ENCODE measurements at regions not wholly inside any gene's neighbourhood (a gene's known extent, or its start where the extent isn't known, plus 50 kb on each side); places are given as distances from the start of the nearest gene placed in this dataset.

- Histone ChIP-seq H3K79me2 (ENCODE audit: control insufficient read depth, insufficient read depth, low read length) (no peaks in the 10 kb centered on the region), H3K27me3 (ENCODE audit: control insufficient read depth, insufficient read depth, low read length) (no peaks in the 10 kb centered on the region), H3K4me2 (ENCODE audit: extremely low read depth, insufficient read depth, low read length) (no peak overlapping the region), H3K4me1 (ENCODE audit: control insufficient read depth, extremely low read depth, insufficient read depth, low read length) (no peaks in the 10 kb centered on the region), H3K9ac (ENCODE audit: insufficient read depth, low read length) (no peak overlapping the region), H2AFZ (ENCODE audit: low read length) (no peak overlapping the region), H3K36me3 (ENCODE audit: control insufficient read depth, insufficient read depth, low read length) (no peaks in the 10 kb centered on the region), H3K27ac (ENCODE audit: insufficient read depth, low read length) (no peak overlapping the region), H3K4me3 (replicated peaks in 1 of 4; ENCODE audit: control extremely low read depth in 1 of 4, insufficient read depth in 1 of 4, low read depth in 3 of 4, low read length in 4 of 4) (no peak overlapping the region), H4K20me1 (ENCODE audit: control insufficient read depth, extremely low read depth, insufficient read depth, low read length) (no peaks in the 10 kb centered on the region), H3K9me3 (ENCODE audit: control insufficient read depth, insufficient read depth, low read depth, low read length) (no peaks in the 10 kb centered on the region)
- peak; percentile 32 to 93 for DNase-seq (ENCODE audit: low read depth in 2 of 2)
- TF ChIP-seq EZH2 (IDR thresholded peaks at IDR 0.05; ENCODE audit: low read length, missing control alignments) (no peak), CTCF (conservative IDR thresholded peaks at IDR 0.05 in 1 of 2, IDR thresholded peaks at IDR 0.05 in 1 of 2; ENCODE audit: low read depth in 1 of 2, low read length in 2 of 2) (no peak)
Observed at GRCh38 chr9:13388157-13388556, 108.7 kb upstream of the MPDZ start.

GRCh38 chr9:13387734-13388067, 108.2 kb upstream of the MPDZ start:
- DNase-seq (ENCODE audit: low read depth in 2 of 2), result peak in 1 of 2 donors; percentile 60
- no peak for TF ChIP-seq CTCF (conservative IDR thresholded peaks at IDR 0.05 in 1 of 2, IDR thresholded peaks at IDR 0.05 in 1 of 2; ENCODE audit: low read depth in 1 of 2, low read length in 2 of 2)
- no peak for TF ChIP-seq EZH2 (IDR thresholded peaks at IDR 0.05; ENCODE audit: low read length, missing control alignments)
- no peaks in the 10 kb centered on the region for H4K20me1 ChIP-seq (ENCODE audit: control insufficient read depth, extremely low read depth, insufficient read depth, low read length)
- no peaks in the 10 kb centered on the region for H3K36me3 ChIP-seq (ENCODE audit: control insufficient read depth, insufficient read depth, low read length)
- no peak overlapping the region for H3K27ac ChIP-seq (ENCODE audit: insufficient read depth, low read length)
- H3K4me3 ChIP-seq (replicated peaks in 1 of 4; ENCODE audit: control extremely low read depth in 1 of 4, insufficient read depth in 1 of 4, low read depth in 3 of 4, low read length in 4 of 4), result no peak overlapping the region
- no peak overlapping the region for H2AFZ ChIP-seq (ENCODE audit: low read length)
- no peak overlapping the region for H3K4me2 ChIP-seq (ENCODE audit: extremely low read depth, insufficient read depth, low read length)
- H3K27me3 ChIP-seq (ENCODE audit: control insufficient read depth, insufficient read depth, low read length), result no peaks in the 10 kb centered on the region
- no peak overlapping the region for H3K9ac ChIP-seq (ENCODE audit: insufficient read depth, low read length)
- no peaks in the 10 kb centered on the region for H3K4me1 ChIP-seq (ENCODE audit: control insufficient read depth, extremely low read depth, insufficient read depth, low read length)
- H3K9me3 ChIP-seq (ENCODE audit: control insufficient read depth, insufficient read depth, low read depth, low read length), result no peaks in the 10 kb centered on the region
- no peaks in the 10 kb centered on the region for H3K79me2 ChIP-seq (ENCODE audit: control insufficient read depth, insufficient read depth, low read length)

- H3K9ac ChIP-seq (ENCODE audit: insufficient read depth, low read length), result no peak overlapping the region
- DNase-seq (ENCODE audit: low read depth in 2 of 2), result peak; percentile 84 to 97
Observed at GRCh38 chr9:13386935-13387733, 107.6 kb upstream of the MPDZ start.

More at GRCh38 chr9:13386935-13387733, 107.6 kb upstream of the MPDZ start:
- H2AFZ ChIP-seq (ENCODE audit: low read length), result no peak overlapping the region
- H3K36me3 ChIP-seq (ENCODE audit: control insufficient read depth, insufficient read depth, low read length), result no peaks in the 10 kb centered on the region
- no peaks in the 10 kb centered on the region for H3K9me3 ChIP-seq (ENCODE audit: control insufficient read depth, insufficient read depth, low read depth, low read length)
- no peak overlapping the region for H3K27ac ChIP-seq (ENCODE audit: insufficient read depth, low read length)
- H3K27me3 ChIP-seq (ENCODE audit: control insufficient read depth, insufficient read depth, low read length), result no peaks in the 10 kb centered on the region
- no peak overlapping the region for H3K4me3 ChIP-seq (replicated peaks in 1 of 4; ENCODE audit: control extremely low read depth in 1 of 4, insufficient read depth in 1 of 4, low read depth in 3 of 4, low read length in 4 of 4)
- no peak overlapping the region for H3K4me2 ChIP-seq (ENCODE audit: extremely low read depth, insufficient read depth, low read length)
- H3K4me1 ChIP-seq (ENCODE audit: control insufficient read depth, extremely low read depth, insufficient read depth, low read length), result no peaks in the 10 kb centered on the region
- no peaks in the 10 kb centered on the region for H4K20me1 ChIP-seq (ENCODE audit: control insufficient read depth, extremely low read depth, insufficient read depth, low read length)
- TF ChIP-seq EZH2 (IDR thresholded peaks at IDR 0.05; ENCODE audit: low read length, missing control alignments) (no peak), CTCF (conservative IDR thresholded peaks at IDR 0.05 in 1 of 2, IDR thresholded peaks at IDR 0.05 in 1 of 2; ENCODE audit: low read depth in 1 of 2, low read length in 2 of 2) (no peak)
- H3K79me2 ChIP-seq (ENCODE audit: control insufficient read depth, insufficient read depth, low read length), result no peaks in the 10 kb centered on the region
